ENCODE measurements at regions not wholly inside any gene's neighbourhood (a gene's known extent, or its start where the extent isn't known, plus 50 kb on each side); places are given as distances from the start of the nearest gene placed in this dataset.

DNA sequence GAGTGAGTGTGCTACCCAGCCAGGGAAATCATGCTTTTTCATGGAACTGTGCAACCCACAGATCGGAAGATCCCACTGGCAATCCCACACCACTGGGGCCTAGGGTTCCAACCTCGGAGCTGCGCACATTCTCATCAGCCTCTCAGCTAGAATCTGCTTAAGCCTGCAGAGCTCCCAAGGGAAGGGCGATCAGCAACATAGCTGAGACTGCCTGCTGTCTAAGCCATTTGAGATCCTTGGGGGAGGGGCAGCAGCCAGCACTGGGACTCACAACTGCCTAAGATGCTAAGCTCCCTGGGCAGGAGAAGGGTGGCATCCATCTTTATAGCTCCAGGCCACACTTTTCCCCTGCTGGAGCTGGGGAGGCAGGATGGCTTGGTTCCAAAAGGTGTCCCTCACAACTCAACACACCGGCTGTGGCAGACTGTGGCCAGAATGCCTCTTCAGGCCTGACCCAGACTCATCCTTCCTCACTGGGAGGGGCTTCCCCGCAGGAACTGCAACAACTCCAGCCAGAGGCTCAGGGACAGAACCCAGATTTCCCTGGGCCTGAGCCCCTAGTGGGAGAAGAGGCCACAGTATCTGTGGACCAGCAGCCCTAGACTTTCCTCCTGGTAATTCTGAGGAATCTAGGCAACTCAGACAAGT lies 1133.3 kb upstream of the PIK3C3 start:
- Histone ChIP-seq H3K27me3 (replicated peaks in 1 of 7) (no peaks in the 10 kb centered on the region), H3K9me3 (peaks cover 0 to 17% (median 7%) of the 10 kb centered on the region in 8 donors), H3K36me3 (no peaks in the 10 kb centered on the region), H3K27ac (no peak overlapping the region), H3K4me1 (no peaks in the 10 kb centered on the region), H3K4me3 (no peak overlapping the region)
- WGBS, 5 donors = 74 to 96% (median 87%) methylated on average over 6 of the region's 6 CpGs
- intact Hi-C loops (cut with DNase I; ENCODE audit: low total_unique reads) = no loop called here
- TF ChIP-seq POLR2A (IDR thresholded peaks at IDR 0.05) = no peak
- TF ChIP-seq, protein P1, sequence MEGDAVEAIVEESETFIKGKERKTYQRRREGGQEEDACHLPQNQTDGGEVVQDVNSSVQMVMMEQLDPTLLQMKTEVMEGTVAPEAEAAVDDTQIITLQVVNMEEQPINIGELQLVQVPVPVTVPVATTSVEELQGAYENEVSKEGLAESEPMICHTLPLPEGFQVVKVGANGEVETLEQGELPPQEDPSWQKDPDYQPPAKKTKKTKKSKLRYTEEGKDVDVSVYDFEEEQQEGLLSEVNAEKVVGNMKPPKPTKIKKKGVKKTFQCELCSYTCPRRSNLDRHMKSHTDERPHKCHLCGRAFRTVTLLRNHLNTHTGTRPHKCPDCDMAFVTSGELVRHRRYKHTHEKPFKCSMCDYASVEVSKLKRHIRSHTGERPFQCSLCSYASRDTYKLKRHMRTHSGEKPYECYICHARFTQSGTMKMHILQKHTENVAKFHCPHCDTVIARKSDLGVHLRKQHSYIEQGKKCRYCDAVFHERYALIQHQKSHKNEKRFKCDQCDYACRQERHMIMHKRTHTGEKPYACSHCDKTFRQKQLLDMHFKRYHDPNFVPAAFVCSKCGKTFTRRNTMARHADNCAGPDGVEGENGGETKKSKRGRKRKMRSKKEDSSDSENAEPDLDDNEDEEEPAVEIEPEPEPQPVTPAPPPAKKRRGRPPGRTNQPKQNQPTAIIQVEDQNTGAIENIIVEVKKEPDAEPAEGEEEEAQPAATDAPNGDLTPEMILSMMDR (IDR thresholded peaks at IDR 0.05 in 8 of 11, conservative IDR thresholded peaks at IDR 0.05 in 3 of 11) = no peak
- no peak for DNase-seq

DNA sequence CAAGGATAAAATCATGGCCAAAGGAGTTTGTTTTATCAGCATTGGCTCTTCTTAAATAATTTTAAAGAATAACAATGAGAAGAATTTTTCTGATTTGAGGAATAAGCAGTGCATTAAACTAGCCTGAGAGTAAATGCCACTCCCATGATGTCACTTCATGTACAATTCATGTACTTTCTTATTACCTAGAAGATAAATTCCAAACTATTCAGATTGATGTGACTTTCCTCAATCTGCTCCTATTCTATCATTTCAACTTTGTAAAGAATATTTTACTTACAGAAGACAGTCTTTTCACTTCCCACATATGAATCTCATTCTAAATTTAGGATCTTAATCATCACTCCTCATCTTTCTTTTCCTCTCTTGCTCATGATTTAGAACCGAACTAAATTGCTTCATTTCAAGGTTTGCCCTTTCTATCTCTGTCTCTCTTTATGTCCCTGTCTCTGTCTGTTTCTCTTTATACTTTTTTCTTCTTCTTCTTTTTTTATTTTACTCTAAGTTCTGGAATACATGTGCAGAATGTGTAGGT lies 1142.0 kb upstream of the PIK3C3 start:
- TF ChIP-seq POLR2AphosphoS5 (IDR thresholded peaks at IDR 0.05) = no peak
- TF ChIP-seq POLR2A (IDR thresholded peaks at IDR 0.05) = no peak
- TF ChIP-seq, protein P1 (IDR thresholded peaks at IDR 0.05 in 8 of 11, conservative IDR thresholded peaks at IDR 0.05 in 3 of 11) = no peak
- Histone ChIP-seq H3K27ac (no peak overlapping the region), H3K36me3 (no peaks in the 10 kb centered on the region), H3K4me3 (no peak overlapping the region), H3K4me1 (no peaks in the 10 kb centered on the region), H3K27me3 (replicated peaks in 1 of 7) (no peaks in the 10 kb centered on the region), H3K9me3 (peaks cover 0 to 4% (median 0%) of the 10 kb centered on the region in 8 donors)
- intact Hi-C loops (cut with DNase I; ENCODE audit: low total_unique reads) = no loop called here
- WGBS, 5 donors = 68 to 85% (median 79%) methylated on average over 1 of the region's 1 CpG
- no peak for DNase-seq

DNA sequence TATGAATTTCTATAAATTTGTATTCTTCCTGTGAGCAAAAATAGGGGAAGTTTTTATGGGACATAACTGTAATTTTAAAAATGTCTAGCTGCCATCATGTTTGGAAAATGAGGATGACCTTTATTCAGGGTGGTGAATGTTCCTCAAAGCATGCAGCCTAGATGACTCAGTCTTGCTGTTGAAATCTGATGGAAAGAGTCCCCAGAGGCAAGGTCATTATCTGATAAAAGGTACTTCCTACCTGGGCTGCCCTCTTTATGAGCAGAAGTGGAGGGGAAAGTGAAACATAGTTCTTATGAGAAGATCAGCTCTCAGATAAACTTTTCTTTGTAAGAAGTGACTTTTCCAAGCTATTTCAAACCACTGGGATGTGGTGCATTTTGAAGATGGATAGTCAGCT lies 1144.7 kb upstream of the PIK3C3 start:
- intact Hi-C loops (cut with DNase I; ENCODE audit: low total_unique reads) = no loop called here
- Histone ChIP-seq H3K36me3 (no peaks in the 10 kb centered on the region), H3K4me1 (no peaks in the 10 kb centered on the region), H3K27ac (no peak overlapping the region), H3K9me3 (peaks cover 0 to 4% (median 0%) of the 10 kb centered on the region in 8 donors), H3K4me3 (no peak overlapping the region), H3K27me3 (replicated peaks in 1 of 7) (no peaks in the 10 kb centered on the region)
- TF ChIP-seq POLR2A (IDR thresholded peaks at IDR 0.05) (no peak), POLR2AphosphoS5 (IDR thresholded peaks at IDR 0.05) (no peak)
- TF ChIP-seq, protein P1 (IDR thresholded peaks at IDR 0.05 in 8 of 11, conservative IDR thresholded peaks at IDR 0.05 in 3 of 11) = no peak
- no peak for DNase-seq

DNA sequence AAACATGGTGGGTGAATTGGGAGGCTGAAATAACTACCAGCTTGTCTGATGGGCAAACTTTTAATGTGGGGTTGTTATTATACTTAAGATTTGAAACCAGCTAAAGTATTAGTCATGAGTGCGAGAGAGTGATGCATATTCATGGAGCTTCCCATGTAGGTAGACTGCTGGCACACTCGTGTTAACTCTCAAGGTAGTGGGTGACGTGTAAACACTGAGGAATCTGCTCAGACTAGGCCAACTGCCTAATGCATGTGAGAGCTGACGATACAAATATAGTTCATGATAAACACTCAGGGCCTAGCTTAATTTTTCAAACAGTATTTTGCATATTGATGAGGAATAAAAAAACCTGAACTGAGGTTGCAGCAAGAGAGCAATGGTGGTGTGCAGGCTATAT lies 1165.7 kb upstream of the PIK3C3 start:
- Histone ChIP-seq H3K36me3 (no peaks in the 10 kb centered on the region), H3K4me3 (no peak overlapping the region), H3K27ac (no peak overlapping the region), H3K27me3 (replicated peaks in 1 of 7) (no peaks in the 10 kb centered on the region), H3K4me1 (no peaks in the 10 kb centered on the region), H3K9me3 (peaks cover 0 to 21% (median 7%) of the 10 kb centered on the region in 8 donors)
- 60 to 84% (median 73%) methylated on average over 4 of the region's 4 CpGs for WGBS, 5 donors
- TF ChIP-seq POLR2A (IDR thresholded peaks at IDR 0.05) (no peak), POLR2AphosphoS5 (IDR thresholded peaks at IDR 0.05) (no peak)
- TF ChIP-seq, protein P1 (IDR thresholded peaks at IDR 0.05 in 8 of 11, conservative IDR thresholded peaks at IDR 0.05 in 3 of 11) = no peak
- no peak for DNase-seq
- intact Hi-C loops (cut with DNase I; ENCODE audit: low total_unique reads) = no loop called here
